ENCODE measurements at regions not wholly inside any gene's neighbourhood (a gene's known extent, or its start where the extent isn't known, plus 50 kb on each side); places are given as distances from the start of the nearest gene placed in this dataset.
"Not testable (repeated sequence)": the region's sequence is repeated elsewhere in the genome, so short reads cannot be mapped to it uniquely, and the experiment has no call there.

DNA sequence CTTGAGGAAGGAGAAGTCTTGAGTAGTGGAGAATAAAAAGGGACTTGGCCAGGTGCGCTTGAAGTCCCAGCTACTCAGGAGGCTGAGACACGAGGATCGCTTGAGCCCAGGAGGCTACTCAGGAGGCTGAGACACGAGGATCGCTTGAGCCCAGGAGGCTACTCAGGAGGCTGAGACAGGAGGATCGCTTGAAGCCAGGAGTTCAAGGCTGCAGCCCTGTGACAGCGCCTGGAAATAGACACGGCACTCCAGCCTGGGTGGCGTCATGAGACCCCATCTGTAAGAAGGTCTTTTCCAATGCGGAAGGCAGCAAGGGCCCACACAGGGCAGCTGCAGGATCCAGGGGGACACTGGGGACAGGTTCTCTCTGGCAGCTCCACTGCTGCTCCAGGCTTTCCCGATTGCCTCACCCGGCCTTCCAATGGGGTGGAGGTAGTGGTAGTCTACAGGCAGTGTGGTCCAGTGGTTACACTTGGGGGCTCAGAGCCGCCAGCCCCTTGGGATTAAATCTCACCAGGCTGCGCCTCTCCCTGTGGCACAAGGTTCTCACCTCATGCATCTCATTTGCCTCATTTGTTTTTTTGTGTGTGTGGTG lies 143.4 kb downstream of the SEC14L1 start:
- Mint-ChIP-seq H3K4me3 (no peak overlapping the region), H3K9me3 (no peaks in the 10 kb centered on the region), H3K36me3 (no peaks in the 10 kb centered on the region), H3K4me1 (ENCODE audit: low read depth in 2 of 2) (peaks cover 16% of the 10 kb centered on the region in 2 donors), H3K27ac (no peak overlapping the region), H3K27me3 (peaks cover 23% of the 10 kb centered on the region in 2 donors)
- no peak for DNase-seq (ENCODE audit: low spot score)
- ATAC-seq = no peak

DNA sequence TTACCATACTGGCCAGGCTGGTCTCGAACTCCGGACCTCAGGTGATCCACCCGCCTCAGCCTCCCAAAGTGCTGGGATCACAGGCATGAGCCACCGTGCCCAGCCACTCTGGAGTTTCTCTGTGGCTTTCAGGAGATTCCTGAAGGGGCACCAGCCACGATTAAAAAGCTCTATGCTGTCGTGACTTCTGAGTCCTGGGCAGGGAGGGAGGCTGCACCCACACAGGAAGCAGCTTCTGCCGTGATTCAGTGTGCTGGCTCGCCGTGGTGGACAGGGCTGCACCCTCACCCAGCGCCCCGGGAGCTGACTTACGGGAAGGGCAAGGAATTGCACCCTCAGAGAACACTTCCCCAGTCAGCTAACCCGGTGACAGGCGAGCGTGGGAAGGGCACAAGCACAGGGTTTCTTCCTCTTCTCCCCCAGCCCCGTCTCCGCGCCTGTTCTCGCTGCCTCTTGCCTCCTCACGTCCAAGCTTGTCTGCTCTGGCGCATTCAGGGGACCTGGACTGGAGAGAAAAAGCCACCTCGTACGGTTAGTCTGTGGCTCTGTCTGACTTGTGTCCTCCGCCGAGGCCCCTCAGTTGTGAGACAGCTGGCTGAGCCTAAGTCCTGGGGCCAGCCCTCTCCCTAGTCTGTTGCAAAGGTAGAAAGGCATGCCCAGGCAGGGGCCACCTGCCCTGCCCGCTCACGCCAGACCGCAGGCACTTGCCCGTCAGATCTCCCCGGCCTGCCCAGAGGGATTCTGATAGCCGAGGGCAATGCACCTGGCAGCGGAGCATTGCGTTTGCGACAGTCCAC lies 145.0 kb downstream of the SEC14L1 start:
- Mint-ChIP-seq H3K27ac (no peak overlapping the region), H3K36me3 (no peaks in the 10 kb centered on the region), H3K27me3 (peaks cover 15 to 18% of the 10 kb centered on the region in 2 donors), H3K4me3 (no peak overlapping the region), H3K4me1 (ENCODE audit: low read depth in 2 of 2) (peaks cover 8 to 11% of the 10 kb centered on the region in 2 donors), H3K9me3 (no peaks in the 10 kb centered on the region)
- DNase-seq (ENCODE audit: low spot score) (no peak), ATAC-seq (no peak)

DNA sequence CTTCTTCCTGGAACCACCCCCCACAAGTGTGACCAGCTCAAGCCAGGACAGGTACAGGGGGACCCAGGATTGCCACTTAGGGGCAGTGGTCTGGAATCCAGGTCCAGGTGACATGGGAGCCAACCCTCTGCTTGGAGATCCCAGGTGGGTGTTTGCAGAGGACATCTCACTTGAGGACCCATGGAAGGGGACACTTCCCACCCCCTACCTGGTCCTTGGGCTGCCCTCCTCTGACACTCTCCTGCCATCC lies 145.5 kb downstream of the SEC14L1 start:
- Mint-ChIP-seq H3K27me3 (peaks cover 15 to 18% of the 10 kb centered on the region in 2 donors), H3K36me3 (no peaks in the 10 kb centered on the region), H3K27ac (no peak overlapping the region), H3K4me1 (ENCODE audit: low read depth in 2 of 2) (peaks cover 8 to 11% of the 10 kb centered on the region in 2 donors), H3K9me3 (no peaks in the 10 kb centered on the region), H3K4me3 (no peak overlapping the region)
- DNase-seq (ENCODE audit: low spot score) = no peak
- ATAC-seq = peak in 1 of 2 donors; percentile 4

DNA sequence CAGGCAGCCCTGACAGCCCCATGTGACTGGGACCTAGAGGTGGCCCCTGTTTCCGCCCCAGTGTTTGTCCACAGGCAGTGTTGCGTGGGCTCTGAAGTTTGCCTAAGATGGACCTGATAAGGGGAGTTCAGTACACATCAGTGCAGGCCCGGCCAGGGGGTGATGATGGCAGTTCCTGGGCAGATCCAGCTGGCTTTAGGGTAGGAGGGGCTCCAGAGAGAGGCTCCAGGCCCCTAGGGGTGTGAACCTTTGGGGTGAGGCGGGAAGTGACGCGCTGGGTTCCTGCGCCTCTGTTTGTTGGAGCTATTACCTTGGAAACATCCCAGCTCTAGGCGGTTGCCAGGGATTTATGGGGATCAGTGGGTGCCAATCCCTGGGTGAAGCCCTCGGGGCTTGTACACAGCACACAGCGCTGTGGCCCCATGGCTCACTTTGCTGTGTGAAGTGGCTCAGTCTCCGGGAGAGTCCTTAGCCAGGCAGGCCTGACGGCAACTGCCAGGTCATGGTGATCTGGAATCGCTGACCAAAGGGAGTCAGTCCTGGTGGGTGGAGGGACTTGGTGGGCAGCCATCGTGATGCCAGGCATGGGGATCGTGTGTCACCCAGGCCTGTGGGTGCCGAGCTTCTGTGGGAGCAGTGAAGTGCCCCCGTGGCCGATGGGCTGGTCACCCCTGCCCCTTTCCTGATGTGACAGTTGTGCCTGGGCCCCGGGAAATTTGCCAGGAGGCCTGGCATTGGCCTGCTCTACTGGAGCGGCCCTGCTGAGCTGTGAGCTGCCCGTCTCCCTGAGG lies 146.1 kb downstream of the SEC14L1 start:
- ATAC-seq (peak in 1 of 2 donors; percentile 7), DNase-seq (ENCODE audit: low spot score) (no peak)
- peaks cover 6 to 9% of the 10 kb centered on the region in 2 donors for H3K4me1 Mint-ChIP-seq (ENCODE audit: low read depth in 2 of 2)
- no peaks in the 10 kb centered on the region for H3K9me3 Mint-ChIP-seq
- no peak overlapping the region for H3K27ac Mint-ChIP-seq
- H3K27me3 Mint-ChIP-seq = peaks cover 14 to 17% of the 10 kb centered on the region in 2 donors
- no peak overlapping the region for H3K4me3 Mint-ChIP-seq
- H3K36me3 Mint-ChIP-seq = no peaks in the 10 kb centered on the region

DNA sequence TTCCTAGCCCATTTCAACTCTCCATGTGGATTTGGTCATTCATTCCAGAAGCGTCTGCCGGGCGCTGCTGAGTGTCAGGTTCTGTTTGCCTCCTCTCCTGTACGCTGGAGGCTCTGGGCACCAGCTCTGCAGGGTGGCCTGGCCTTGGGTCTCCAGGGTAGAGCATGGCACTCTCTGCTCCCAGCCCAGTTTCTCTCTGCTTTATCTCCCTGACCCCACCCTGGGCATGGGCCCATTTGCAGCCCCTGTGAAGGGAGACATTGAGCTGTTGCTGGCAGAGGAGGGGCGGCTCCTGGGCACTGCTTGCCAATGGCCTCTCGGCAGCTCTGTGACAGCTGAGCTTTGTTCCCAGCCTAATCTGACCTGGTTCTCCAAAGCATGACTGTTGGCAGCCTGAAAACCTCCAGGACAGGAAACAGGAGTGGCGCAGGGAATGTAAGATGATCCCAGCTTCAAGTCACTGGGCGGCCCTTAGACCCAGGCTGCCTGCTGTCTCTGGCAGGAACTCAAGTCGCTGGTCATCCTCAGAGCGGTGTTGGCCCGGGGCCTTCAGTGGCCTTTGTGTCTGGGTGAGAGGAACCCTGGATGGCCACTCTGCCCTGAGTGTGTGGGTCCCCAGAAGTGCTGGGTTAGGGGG lies 146.8 kb downstream of the SEC14L1 start:
- DNase-seq (ENCODE audit: low spot score) (no peak), ATAC-seq (no peak)
- Mint-ChIP-seq H3K4me3 (no peak overlapping the region), H3K36me3 (no peaks in the 10 kb centered on the region), H3K27ac (no peak overlapping the region), H3K9me3 (no peaks in the 10 kb centered on the region), H3K27me3 (peaks cover 7 to 11% of the 10 kb centered on the region in 2 donors), H3K4me1 (ENCODE audit: low read depth in 2 of 2) (peaks cover 0 to 3% of the 10 kb centered on the region in 2 donors)

DNA sequence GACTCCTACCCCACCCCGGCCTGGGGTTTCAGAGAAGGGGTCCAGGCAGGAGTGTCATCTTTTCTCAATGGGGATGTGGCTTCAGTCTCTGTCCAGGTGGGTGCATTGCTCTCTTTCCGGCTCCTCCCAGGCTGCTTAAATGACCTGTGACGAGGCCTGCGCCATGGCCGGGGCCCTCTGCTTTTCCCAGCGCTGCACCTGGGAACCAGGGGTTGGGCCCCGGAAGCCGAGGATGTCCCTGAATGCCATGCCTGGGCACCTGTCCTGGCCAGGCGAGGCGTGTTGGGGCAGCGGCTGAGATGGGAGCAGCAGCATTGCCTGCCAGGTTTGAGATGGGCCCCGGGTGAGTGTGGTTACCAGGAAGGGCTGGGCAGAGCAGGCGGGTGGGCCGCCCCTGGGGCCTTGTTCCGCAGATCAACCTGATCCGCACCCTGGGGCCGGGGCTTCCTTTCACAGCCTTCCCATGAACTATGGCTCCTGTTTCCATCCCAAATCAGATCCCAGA lies 147.4 kb downstream of the SEC14L1 start:
- peaks cover 0 to 3% of the 10 kb centered on the region in 2 donors for H3K4me1 Mint-ChIP-seq (ENCODE audit: low read depth in 2 of 2)
- DNase-seq (ENCODE audit: low spot score) (no peak), ATAC-seq (no peak)
- H3K27me3 Mint-ChIP-seq = peaks cover 7 to 11% of the 10 kb centered on the region in 2 donors
- H3K9me3 Mint-ChIP-seq = no peaks in the 10 kb centered on the region
- H3K27ac Mint-ChIP-seq = no peak overlapping the region
- no peak overlapping the region for H3K4me3 Mint-ChIP-seq
- H3K36me3 Mint-ChIP-seq = no peaks in the 10 kb centered on the region

DNA sequence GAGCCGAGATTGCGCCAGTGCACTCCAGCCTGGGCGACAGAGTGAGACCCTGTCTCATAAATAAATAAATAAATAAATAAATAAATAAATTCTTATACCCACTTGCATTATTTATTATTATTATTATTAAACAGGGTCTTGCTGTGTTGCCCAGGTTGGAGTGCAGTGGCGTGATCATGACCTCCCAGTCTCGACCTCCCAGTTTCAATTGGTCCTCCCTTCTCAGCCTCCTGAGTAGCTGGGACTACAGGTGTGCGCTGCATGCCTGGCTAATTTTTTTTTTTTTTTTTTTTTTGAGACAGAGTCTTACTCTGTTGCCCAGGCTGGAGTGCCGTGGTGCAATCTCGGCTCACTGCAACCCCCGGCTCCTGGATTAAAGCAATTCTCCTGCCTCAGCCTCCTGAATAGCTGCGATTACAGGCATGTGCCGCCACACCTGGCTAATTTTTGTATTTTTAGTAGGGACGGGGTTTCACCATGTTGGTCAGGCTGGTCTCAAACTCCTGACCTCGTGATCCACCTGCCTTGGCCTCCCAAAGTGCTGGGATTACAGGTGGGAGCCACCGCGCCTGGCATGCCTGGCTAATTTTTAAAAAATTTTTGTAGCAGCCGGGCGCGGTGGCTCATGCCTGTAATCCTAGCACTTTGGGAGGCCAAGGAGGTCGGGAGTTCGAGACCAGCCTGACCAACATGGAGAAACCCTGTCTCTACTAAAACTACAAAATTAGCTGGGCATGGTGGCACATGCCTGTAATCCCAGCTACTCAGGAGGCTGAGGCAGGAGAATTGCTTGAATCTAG lies 150.2 kb downstream of the SEC14L1 start:
- not testable (repeated sequence) for H3K27me3 Mint-ChIP-seq; ATAC-seq; H3K4me3 Mint-ChIP-seq; H3K4me1 Mint-ChIP-seq (ENCODE audit: low read depth in 2 of 2); H3K9me3 Mint-ChIP-seq; H3K27ac Mint-ChIP-seq; DNase-seq (ENCODE audit: low spot score); H3K36me3 Mint-ChIP-seq

DNA sequence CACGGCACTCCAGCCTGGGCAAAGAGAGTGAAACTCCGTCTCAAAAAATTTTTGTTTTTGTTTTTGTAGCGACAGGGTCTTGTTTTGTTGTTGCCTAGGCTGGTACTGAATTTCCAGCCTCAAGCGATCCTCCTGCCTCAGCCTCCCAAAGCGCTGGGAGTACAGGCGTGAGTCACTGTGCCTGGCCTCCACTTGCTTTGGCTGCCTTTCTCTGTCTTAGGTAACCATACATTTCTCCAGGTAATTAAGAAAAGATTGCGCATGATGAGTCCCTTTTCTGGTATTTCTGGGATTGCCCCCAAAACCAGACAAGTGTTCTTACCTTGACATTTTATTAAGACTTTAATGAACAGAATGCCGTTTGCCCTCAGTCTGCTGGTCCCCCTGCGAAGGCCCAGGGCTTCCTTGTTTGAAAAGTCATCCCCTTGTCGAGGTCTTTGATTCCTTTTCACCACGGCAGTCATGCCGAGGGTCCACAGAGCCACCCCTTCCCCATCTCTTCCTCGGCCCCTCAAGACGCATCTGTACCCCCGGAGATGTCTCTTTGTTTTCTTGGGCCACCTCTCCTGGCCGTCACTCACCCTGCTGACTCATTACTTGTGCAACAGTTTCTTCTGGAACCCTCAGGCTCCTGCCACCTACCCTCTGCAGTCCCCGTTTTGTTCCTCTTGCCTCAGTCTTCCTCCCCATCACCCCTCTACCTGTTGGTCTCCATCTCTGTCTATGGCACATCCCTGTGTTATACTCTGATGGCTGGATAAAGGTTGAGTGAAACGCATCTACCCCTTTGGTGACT lies 151.0 kb downstream of the SEC14L1 start:
- Mint-ChIP-seq H3K9me3 (no peaks in the 10 kb centered on the region), H3K27me3 (no peaks in the 10 kb centered on the region), H3K4me1 (ENCODE audit: low read depth in 2 of 2) (no peaks in the 10 kb centered on the region), H3K27ac (no peak overlapping the region), H3K36me3 (no peaks in the 10 kb centered on the region), H3K4me3 (no peak overlapping the region)
- DNase-seq (ENCODE audit: low spot score) (no peak), ATAC-seq (no peak)

DNA sequence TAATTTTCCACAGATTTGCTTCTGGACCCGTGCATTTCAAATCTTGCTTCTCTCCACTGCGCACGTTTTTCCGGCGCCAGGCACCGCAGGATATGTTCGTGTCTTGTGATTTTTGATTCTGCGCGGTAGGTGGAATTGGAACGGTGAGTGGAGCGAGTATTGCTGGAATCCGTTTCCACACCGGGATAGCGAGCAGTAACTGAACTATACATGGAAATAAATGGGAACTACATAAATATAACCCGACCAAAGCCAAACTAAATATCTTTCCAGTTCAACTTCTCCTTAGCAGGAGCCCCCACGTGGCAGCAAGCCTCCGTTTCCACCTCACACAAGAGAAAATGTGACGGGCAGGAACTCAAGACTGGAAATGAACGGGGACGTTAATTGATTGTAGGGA lies 154.0 kb downstream of the SEC14L1 start:
- H3K4me3 Mint-ChIP-seq = no peak overlapping the region
- no peak overlapping the region for H3K27ac Mint-ChIP-seq
- no peaks in the 10 kb centered on the region for H3K27me3 Mint-ChIP-seq
- no peak for ATAC-seq
- H3K36me3 Mint-ChIP-seq = no peaks in the 10 kb centered on the region
- no peaks in the 10 kb centered on the region for H3K9me3 Mint-ChIP-seq
- no peak for DNase-seq (ENCODE audit: low spot score)
- H3K4me1 Mint-ChIP-seq (ENCODE audit: low read depth in 2 of 2) = no peaks in the 10 kb centered on the region

DNA sequence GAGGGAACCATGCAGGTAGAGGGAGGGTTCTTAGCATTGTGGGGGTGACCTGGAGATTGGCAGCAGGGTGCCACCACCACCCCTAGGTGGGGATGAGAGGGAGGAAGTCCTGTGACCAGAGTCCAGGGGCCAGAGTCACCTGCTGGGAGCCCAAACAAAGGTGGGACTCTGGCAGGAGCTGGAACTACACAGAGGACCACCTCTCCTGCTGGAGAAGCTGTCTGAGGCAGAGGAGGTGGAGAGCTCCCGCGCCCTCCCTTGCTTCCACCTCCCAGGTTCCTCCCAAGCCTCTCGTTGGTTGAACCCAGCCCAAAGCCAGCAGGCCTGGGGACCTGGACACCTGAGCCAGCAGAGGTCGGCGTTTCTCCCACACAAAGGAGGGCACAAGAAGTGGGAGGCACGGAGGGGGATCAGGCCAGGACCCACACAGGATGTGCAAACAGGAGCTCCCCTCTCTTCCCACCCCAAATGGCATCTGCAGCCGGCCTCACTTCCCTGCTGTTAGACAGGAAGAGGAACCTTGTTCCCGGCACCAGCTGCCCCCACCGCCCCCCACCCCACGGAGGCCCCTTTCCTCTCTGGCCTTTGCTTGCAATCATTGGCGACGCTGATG lies 154.6 kb downstream of the SEC14L1 start:
- Mint-ChIP-seq H3K27me3 (no peaks in the 10 kb centered on the region), H3K27ac (no peak overlapping the region), H3K4me1 (ENCODE audit: low read depth in 2 of 2) (no peaks in the 10 kb centered on the region), H3K4me3 (no peak overlapping the region), H3K36me3 (no peaks in the 10 kb centered on the region), H3K9me3 (no peaks in the 10 kb centered on the region)
- ATAC-seq = no peak
- DNase-seq (ENCODE audit: low spot score) = no peak

DNA sequence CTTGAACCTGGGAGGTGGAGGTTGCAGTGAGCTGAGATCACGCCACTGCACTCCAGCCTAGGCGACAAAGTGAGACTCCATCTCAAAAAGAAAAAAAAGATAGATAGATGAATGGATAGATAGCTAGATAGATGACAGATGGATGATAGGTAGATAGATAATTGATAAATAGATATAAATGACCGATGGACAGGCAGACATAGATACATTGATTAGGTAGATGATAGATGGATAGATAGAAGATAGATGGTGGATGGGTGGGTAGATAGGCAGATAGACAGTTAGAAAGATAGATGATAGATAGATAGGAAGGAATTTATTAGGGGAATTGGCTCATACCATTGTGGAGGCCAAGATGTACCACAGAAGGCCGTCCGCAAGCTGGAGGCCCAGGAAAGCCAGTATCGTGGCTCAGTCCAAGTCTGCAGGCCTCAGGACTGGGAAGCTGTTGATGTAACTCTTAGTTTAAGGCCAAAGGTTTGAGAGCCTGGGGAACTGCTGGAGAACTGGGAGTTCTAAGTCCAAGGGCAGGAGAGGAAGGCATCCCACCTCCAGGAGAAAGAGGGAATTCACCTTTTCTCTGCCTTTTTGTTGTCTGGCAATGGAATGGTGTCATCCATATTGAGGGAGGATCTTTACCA lies 156.1 kb downstream of the SEC14L1 start:
- no peaks in the 10 kb centered on the region for H3K36me3 Mint-ChIP-seq
- no peak overlapping the region for H3K27ac Mint-ChIP-seq
- no peaks in the 10 kb centered on the region for H3K27me3 Mint-ChIP-seq
- DNase-seq (ENCODE audit: low spot score) (no peak), ATAC-seq (no peak)
- no peaks in the 10 kb centered on the region for H3K4me1 Mint-ChIP-seq (ENCODE audit: low read depth in 2 of 2)
- no peak overlapping the region for H3K4me3 Mint-ChIP-seq
- no peaks in the 10 kb centered on the region for H3K9me3 Mint-ChIP-seq
